Lower leg skin (tissue), 4 donors: ENCODE measurements at regions not wholly inside any gene's neighbourhood (a gene's known extent, or its start where the extent isn't known, plus 50 kb on each side); places are given as distances from the start of the nearest gene placed in this dataset.

ENCODE experiments used
- DNase-seq, 2 donors: peaks; one replicate each; pipeline ENCODE4 v3.0.0-alpha.2; 2019; ENCODE audit warnings: low spot score in 2 of 2
- H3K4me3 ChIP-seq: fragments of 200-600 bp; sonication (generic); 2 replicates; pipeline ENCODE4 v1.5.1; 2017; ENCODE audit warnings: mild to moderate bottlenecking, low read depth; ENCODE audit not compliant: poor library complexity, severe bottlenecking
- CTCF ChIP-seq, 3 donors: fragments of 450-650 bp; IDR thresholded peaks; one replicate each; pipeline ENCODE4 v1.5.1; 2016; ENCODE audit warnings: antibody characterized with exemption in 3 of 3, mild to moderate bottlenecking in 3 of 3, moderate library complexity in 2 of 3
- POLR2A ChIP-seq, 2 donors: fragments of 450-650 bp; IDR thresholded peaks; one replicate each; pipeline ENCODE4 v1.6.1; 2016 to 2017; ENCODE audit warnings: antibody characterized with exemption in 2 of 2, mild to moderate bottlenecking in 1 of 2, moderate library complexity in 1 of 2
- WGBS, 2 donors: methylation state at CpG; one replicate each; pipeline ENCODE4 v1.1.5; 2018; 5-methylcytosine and 5-hydroxymethylcytosine counted together
- intact Hi-C: fragments of 100-400 bp; cut with DNase I; formaldehyde crosslinking; loops from one replicate; pipeline ENCODE4 v1.15.0; 2023; ENCODE audit warnings: low total_unique reads

- no peak for DNase-seq
- no peak for TF ChIP-seq POLR2A (IDR thresholded peaks at IDR 0.05)
- TF ChIP-seq CTCF (IDR thresholded peaks at IDR 0.05): no peak
- H3K4me3 ChIP-seq: no peak overlapping the region
- intact Hi-C loops: no loop called here
These were observed 214.6 kb upstream of the UBE2E2 start for GRCh38 chr3:22988566-22988965.

GRCh38 chr3:22989716-22990115 lies 213.4 kb upstream of the UBE2E2 start:
- 94 to 96% methylated on average over 17 of the region's 17 CpGs for WGBS, 2 donors
- no peak overlapping the region for H3K4me3 ChIP-seq
- no peak for TF ChIP-seq POLR2A (IDR thresholded peaks at IDR 0.05)
- TF ChIP-seq CTCF (IDR thresholded peaks at IDR 0.05): no peak
- DNase-seq: no peak
- intact Hi-C loops: no loop called here

GRCh38 chr3:22990291-22991200 lies 212.6 kb upstream of the UBE2E2 start:
- H3K4me3 ChIP-seq: no peak overlapping the region
- TF ChIP-seq CTCF (IDR thresholded peaks at IDR 0.05) (no peak), POLR2A (IDR thresholded peaks at IDR 0.05) (no peak)
- DNase-seq: no peak
- intact Hi-C loops: no loop called here
- WGBS, 2 donors: 88 to 96% methylated on average over 40 to 44 of the region's 44 CpGs

- DNase-seq: no peak
- no peak for TF ChIP-seq POLR2A (IDR thresholded peaks at IDR 0.05)
- no peak for TF ChIP-seq CTCF (IDR thresholded peaks at IDR 0.05)
- intact Hi-C loops: no loop called here
- 77 to 86% methylated on average over 2 of the region's 2 CpGs for WGBS, 2 donors
- H3K4me3 ChIP-seq: no peak overlapping the region
These were observed 208.3 kb upstream of the UBE2E2 start for GRCh38 chr3:22994781-22995180.

GRCh38 chr3:22996920-22997571 lies 206.1 kb upstream of the UBE2E2 start:
- WGBS, 2 donors: 65 to 72% methylated on average over 2 of the region's 2 CpGs
- intact Hi-C loops: no loop called here
- no peak for DNase-seq
- TF ChIP-seq POLR2A (IDR thresholded peaks at IDR 0.05) (no peak), CTCF (IDR thresholded peaks at IDR 0.05) (no peak)
- H3K4me3 ChIP-seq: no peak overlapping the region
